HEK293 (cell line): ENCODE measurements at regions not wholly inside any gene's neighbourhood (a gene's known extent, or its start where the extent isn't known, plus 50 kb on each side); places are given as distances from the start of the nearest gene placed in this dataset.

Source experiments
- CTCF ChIA-PET: fragments of 350-600 bp; formaldehyde crosslinking; extraction: SDS; loops from one replicate; lab custom pipeline; 2021; ENCODE audit warnings: antibody characterized with exemption; lab: Yijun Ruan, JAX
- POLR2A ChIA-PET: fragments of 300-600 bp; formaldehyde crosslinking; extraction: SDS; loops from one replicate; lab custom pipeline; 2020; ENCODE audit warnings: antibody characterized with exemption, inconsistent platforms; lab: Yijun Ruan, JAX
- H3K27ac ChIP-seq: fragments of 200-500 bp; sonication (Bioruptor generic); 2 replicates; pipeline ENCODE4 v1.5.1; 2014; ENCODE audit warnings: low read depth, low read length, control low read depth, inconsistent platforms; ENCODE audit errors: extremely low read depth
- H3K36me3 ChIP-seq, 2 experiments: fragments of 200-500 bp in 1 of 2; sonication (Bioruptor generic) in 1 of 2; 1 replicate in 1 of 2; 2 replicates in 1 of 2; pipeline ENCODE4 v1.5.1; 2014 to 2017; ENCODE audit warnings: inconsistent platforms in 2 of 2, low read length in 2 of 2; ENCODE audit not compliant: control insufficient read depth in 2 of 2, insufficient read depth in 1 of 2
- H3K4me1 ChIP-seq: fragments of 200-500 bp; sonication (Bioruptor generic); 2 replicates; pipeline ENCODE4 v1.5.1; 2014; ENCODE audit warnings: mild to moderate bottlenecking, low read length, inconsistent platforms; ENCODE audit not compliant: control insufficient read depth, insufficient read depth
- H3K4me3 ChIP-seq: 2 replicates; pipeline ENCODE4 v1.5.1; 2011; ENCODE audit warnings: low read depth, mild to moderate bottlenecking, control low read depth, low read length, moderate library complexity
- H3K9me3 ChIP-seq: fragments of 200-500 bp; sonication (Bioruptor generic); 2 replicates; pipeline ENCODE4 v1.5.1; 2014; ENCODE audit warnings: low read depth, low read length, inconsistent platforms; ENCODE audit not compliant: control insufficient read depth, insufficient read depth
- HOXD13 ChIP-seq: sonication (generic); formaldehyde crosslinking; IDR thresholded peaks from 2 replicates; pipeline ENCODE4 v1.8.0; 2022; ENCODE audit warnings: missing genetic modification reagents, borderline replicate concordance
- REST ChIP-seq: fragments of 450-650 bp; formaldehyde crosslinking; IDR thresholded peaks from 2 replicates; pipeline ENCODE4 v1.5.1; 2016; ENCODE audit warnings: missing biosample characterization, missing genetic modification characterization
- SCRT1 ChIP-seq: fragments of 450-650 bp; formaldehyde crosslinking; IDR thresholded peaks from 2 replicates; pipeline ENCODE4 v1.5.1; 2016; ENCODE audit warnings: missing biosample characterization, missing genetic modification characterization, borderline replicate concordance
- ZBTB11 ChIP-seq: fragments of 450-650 bp; formaldehyde crosslinking; conservative IDR thresholded peaks from 2 replicates; pipeline ENCODE4 v1.5.1; 2016; ENCODE audit warnings: low read depth, missing biosample characterization, missing genetic modification characterization
- ZIC2 ChIP-seq: fragments of 450-650 bp; formaldehyde crosslinking; IDR thresholded peaks from 2 replicates; pipeline ENCODE4 v1.5.1; 2016; ENCODE audit warnings: missing biosample characterization, missing genetic modification characterization
- ZNF148 ChIP-seq: fragments of 450-650 bp; formaldehyde crosslinking; IDR thresholded peaks from 2 replicates; pipeline ENCODE4 v1.5.0; 2017; ENCODE audit warnings: missing biosample characterization, missing genetic modification characterization, borderline replicate concordance
- ZNF394 ChIP-seq: fragments of 450-650 bp; formaldehyde crosslinking; IDR thresholded peaks from 2 replicates; pipeline ENCODE4 v1.5.1; 2016; ENCODE audit warnings: missing biosample characterization, missing genetic modification characterization, mild to moderate bottlenecking, moderate library complexity, borderline replicate concordance
- ZNF398 ChIP-seq: fragments of 450-650 bp; formaldehyde crosslinking; IDR thresholded peaks from 2 replicates; pipeline ENCODE4 v1.5.1; 2017; ENCODE audit warnings: missing biosample characterization, missing genetic modification characterization
- ZNF518A ChIP-seq: fragments of 450-650 bp; formaldehyde crosslinking; conservative IDR thresholded peaks from 2 replicates; pipeline ENCODE4 v1.5.1; 2016; ENCODE audit warnings: low read depth, missing biosample characterization, missing genetic modification characterization
- ZNF596 ChIP-seq: fragments of 450-650 bp; IDR thresholded peaks from 2 replicates; pipeline ENCODE4 v1.5.0; 2018; ENCODE audit warnings: missing biosample characterization, mild to moderate bottlenecking, missing genetic modification characterization, moderate library complexity
- ZNF610 ChIP-seq: fragments of 450-650 bp; formaldehyde crosslinking; IDR thresholded peaks from 2 replicates; pipeline ENCODE4 v1.5.1; 2016; ENCODE audit warnings: missing biosample characterization, missing genetic modification characterization, borderline replicate concordance
- ZNF747 ChIP-seq: fragments of 450-650 bp; formaldehyde crosslinking; IDR thresholded peaks from 2 replicates; pipeline ENCODE4 v1.5.1; 2016; ENCODE audit warnings: missing biosample characterization, missing genetic modification characterization
- ZNF843 ChIP-seq: fragments of 450-650 bp; formaldehyde crosslinking; IDR thresholded peaks from 2 replicates; pipeline ENCODE4 v1.5.1; 2016; ENCODE audit warnings: missing biosample characterization, missing genetic modification characterization

- Histone ChIP-seq H3K27ac (no peak overlapping the region), H3K4me3 (no peak overlapping the region), H3K36me3 (no peaks in the 10 kb centered on the region), H3K9me3 (no peaks in the 10 kb centered on the region), H3K4me1 (no peaks in the 10 kb centered on the region)
- TF ChIP-seq REST (tag by site-specific recombination) (no peak), ZNF747 (tag by site-specific recombination) (no peak), ZNF596 (tag by site-specific recombination) (no peak), ZNF398 (tag by site-specific recombination) (no peak), ZBTB11 (no peak), ZNF148 (tag by site-specific recombination) (no peak), SCRT1 (tag by site-specific recombination) (no peak), ZNF843 (tag by site-specific recombination) (no peak), ZNF394 (tag by site-specific recombination) (no peak), ZIC2 (tag by site-specific recombination) (no peak), ZNF610 (tag by site-specific recombination) (no peak), HOXD13 (CRISPR knock-in tag) (no peak)
- ChIA-PET POLR2A (no interaction called here), CTCF (no interaction called here)
These were observed 604.2 kb downstream of the LRRIQ3 start for GRCh38 chr1:73593804-73594203.

GRCh38 chr1:73593364-73593763 lies 604.6 kb downstream of the LRRIQ3 start:
- POLR2A ChIA-PET, result no interaction called here
- H3K4me1 ChIP-seq, result no peaks in the 10 kb centered on the region
- H3K36me3 ChIP-seq, result no peaks in the 10 kb centered on the region
- no peaks in the 10 kb centered on the region for H3K9me3 ChIP-seq
- CTCF ChIA-PET, result no interaction called here
- no peak overlapping the region for H3K27ac ChIP-seq
- H3K4me3 ChIP-seq, result no peak overlapping the region
- no peak for TF ChIP-seq ZNF518A
